ENCODE measurements at regions not wholly inside any gene's neighbourhood (a gene's known extent, or its start where the extent isn't known, plus 50 kb on each side); places are given as distances from the start of the nearest gene placed in this dataset.

DNA sequence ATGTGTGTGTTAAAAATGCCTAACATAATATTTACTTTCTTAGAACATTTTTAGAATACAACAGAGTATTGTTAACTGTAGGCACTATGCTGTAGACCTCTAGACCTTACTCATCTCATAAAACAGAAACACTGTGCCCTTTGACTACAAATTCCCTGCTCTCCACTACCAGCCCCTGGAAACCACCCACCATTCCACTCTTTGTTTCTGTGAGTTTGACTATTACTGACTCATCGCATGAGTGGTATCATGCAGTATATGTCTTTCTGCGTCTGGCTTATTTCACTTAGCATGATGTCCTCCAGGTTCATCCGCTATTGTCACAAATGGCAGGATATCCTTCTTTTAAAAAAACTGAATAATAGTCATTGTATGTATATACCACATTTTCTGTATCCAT is 216.7 kb upstream of the CFAP20DC start:
- WGBS, 2 donors = 88% methylated on average over 3 of the region's 3 CpGs
- intact Hi-C loops (cut with DNase I; ENCODE audit: low total_unique reads) = no loop called here
- no peak for DNase-seq (ENCODE audit: low spot score in 2 of 2)
- no peak overlapping the region for H3K4me3 ChIP-seq (ENCODE audit: low read depth, poor library complexity, severe bottlenecking)
- TF ChIP-seq, protein P1, sequence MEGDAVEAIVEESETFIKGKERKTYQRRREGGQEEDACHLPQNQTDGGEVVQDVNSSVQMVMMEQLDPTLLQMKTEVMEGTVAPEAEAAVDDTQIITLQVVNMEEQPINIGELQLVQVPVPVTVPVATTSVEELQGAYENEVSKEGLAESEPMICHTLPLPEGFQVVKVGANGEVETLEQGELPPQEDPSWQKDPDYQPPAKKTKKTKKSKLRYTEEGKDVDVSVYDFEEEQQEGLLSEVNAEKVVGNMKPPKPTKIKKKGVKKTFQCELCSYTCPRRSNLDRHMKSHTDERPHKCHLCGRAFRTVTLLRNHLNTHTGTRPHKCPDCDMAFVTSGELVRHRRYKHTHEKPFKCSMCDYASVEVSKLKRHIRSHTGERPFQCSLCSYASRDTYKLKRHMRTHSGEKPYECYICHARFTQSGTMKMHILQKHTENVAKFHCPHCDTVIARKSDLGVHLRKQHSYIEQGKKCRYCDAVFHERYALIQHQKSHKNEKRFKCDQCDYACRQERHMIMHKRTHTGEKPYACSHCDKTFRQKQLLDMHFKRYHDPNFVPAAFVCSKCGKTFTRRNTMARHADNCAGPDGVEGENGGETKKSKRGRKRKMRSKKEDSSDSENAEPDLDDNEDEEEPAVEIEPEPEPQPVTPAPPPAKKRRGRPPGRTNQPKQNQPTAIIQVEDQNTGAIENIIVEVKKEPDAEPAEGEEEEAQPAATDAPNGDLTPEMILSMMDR (IDR thresholded peaks at IDR 0.05) = no peak
- no peak for TF ChIP-seq POLR2A (IDR thresholded peaks at IDR 0.05)

DNA sequence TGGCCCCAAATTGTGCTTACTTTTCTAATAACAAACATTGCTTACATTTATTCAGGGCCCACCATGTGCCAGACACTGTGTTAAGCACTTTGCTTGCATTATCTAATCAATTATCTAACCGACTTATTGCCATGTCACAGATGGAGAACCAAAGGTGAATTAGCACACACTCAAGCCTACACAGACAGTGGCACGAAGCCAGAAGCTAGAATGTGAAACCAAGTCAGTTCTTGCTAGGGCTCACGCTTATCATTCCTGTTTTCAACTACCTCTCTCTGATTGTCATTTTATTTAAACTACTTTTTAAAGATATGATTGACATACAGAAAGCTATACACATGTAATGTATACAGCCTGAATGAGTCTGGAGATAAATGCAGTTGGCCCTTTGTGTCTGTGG is 215.7 kb upstream of the CFAP20DC start:
- WGBS, 2 donors = 50 to 67% methylated on average over 3 of the region's 3 CpGs
- H3K4me3 ChIP-seq (ENCODE audit: low read depth, poor library complexity, severe bottlenecking) = no peak overlapping the region
- TF ChIP-seq, protein P1 (IDR thresholded peaks at IDR 0.05) = no peak
- TF ChIP-seq POLR2A (IDR thresholded peaks at IDR 0.05) = no peak
- intact Hi-C loops (cut with DNase I; ENCODE audit: low total_unique reads) = no loop called here
- no peak for DNase-seq (ENCODE audit: low spot score in 2 of 2)

DNA sequence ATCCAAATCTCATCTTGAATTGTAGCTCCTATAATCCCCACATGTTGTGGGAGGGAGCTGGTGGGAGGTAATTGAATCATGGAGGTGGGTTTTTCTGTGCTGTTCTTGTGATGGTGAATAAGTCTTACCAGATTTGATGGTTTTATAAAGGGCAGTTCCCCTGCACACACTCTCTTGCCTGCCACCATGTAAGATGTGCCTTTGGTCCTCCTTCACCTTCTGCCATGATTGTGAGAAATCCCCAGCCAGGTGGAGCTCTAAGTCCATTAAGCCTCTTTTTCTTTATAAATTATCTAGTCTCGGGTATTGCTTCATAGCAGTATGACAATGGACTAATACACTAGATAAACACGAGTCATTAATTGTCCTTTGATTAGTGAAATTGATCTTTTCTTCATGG is 214.5 kb upstream of the CFAP20DC start:
- no peak overlapping the region for H3K4me3 ChIP-seq (ENCODE audit: low read depth, poor library complexity, severe bottlenecking)
- WGBS, 2 donors = 87 to 95% methylated on average over 2 of the region's 2 CpGs
- TF ChIP-seq POLR2A (IDR thresholded peaks at IDR 0.05) = no peak
- TF ChIP-seq, protein P1 (IDR thresholded peaks at IDR 0.05) = no peak
- intact Hi-C loops (cut with DNase I; ENCODE audit: low total_unique reads) = no loop called here
- no peak for DNase-seq (ENCODE audit: low spot score in 2 of 2)

DNA sequence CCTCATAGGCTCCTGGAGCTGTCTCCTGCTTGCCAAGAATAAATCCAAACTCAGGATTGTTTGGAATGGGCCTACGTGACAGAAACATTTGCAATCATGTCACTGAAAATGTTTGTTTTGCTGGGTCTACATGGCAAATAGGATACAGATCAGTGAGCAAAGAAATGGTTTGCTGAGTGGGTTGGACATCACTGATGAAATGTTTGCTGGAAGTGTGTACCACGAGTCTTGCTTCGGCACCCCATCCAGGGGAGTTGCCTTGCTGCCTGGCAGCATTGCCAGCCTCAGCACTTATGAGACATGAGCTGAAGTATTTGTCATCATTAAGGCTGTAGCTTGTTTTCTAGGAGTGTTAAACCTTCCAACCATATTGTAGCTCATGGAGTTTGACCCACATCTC is 213.3 kb upstream of the CFAP20DC start:
- no peak for DNase-seq (ENCODE audit: low spot score in 2 of 2)
- intact Hi-C loops (cut with DNase I; ENCODE audit: low total_unique reads) = no loop called here
- no peak overlapping the region for H3K4me3 ChIP-seq (ENCODE audit: low read depth, poor library complexity, severe bottlenecking)
- WGBS, 2 donors = 42 to 53% methylated on average over 3 of the region's 3 CpGs
- TF ChIP-seq, protein P1 (IDR thresholded peaks at IDR 0.05) = no peak
- no peak for TF ChIP-seq POLR2A (IDR thresholded peaks at IDR 0.05)

DNA sequence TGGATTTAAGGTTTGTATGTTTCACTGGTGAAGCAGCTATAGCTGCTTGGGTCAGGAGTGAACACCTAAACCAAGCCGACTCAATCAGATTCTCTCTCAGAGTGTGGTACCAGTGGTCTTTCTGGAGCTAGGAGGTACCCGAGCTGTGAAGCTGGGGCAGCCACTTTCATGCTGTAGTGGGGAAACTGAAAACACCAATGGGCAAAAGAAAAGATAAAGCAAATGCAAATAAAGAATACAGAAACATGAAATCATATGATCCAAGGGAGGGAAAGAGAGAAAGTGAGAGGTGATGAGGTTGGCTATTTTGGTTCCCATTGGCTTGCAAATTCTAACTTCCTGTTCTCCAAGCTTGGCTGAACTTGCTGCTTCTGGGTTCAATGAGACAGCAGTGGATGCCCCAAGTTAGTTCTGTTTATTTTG is 212.3 kb upstream of the CFAP20DC start:
- intact Hi-C loops (cut with DNase I; ENCODE audit: low total_unique reads) = no loop called here
- TF ChIP-seq, protein P1 (IDR thresholded peaks at IDR 0.05) = no peak
- no peak for TF ChIP-seq POLR2A (IDR thresholded peaks at IDR 0.05)
- no peak overlapping the region for H3K4me3 ChIP-seq (ENCODE audit: low read depth, poor library complexity, severe bottlenecking)
- DNase-seq (ENCODE audit: low spot score in 2 of 2) = no peak
- WGBS, 2 donors = 84 to 90% methylated on average over 2 of the region's 2 CpGs

DNA sequence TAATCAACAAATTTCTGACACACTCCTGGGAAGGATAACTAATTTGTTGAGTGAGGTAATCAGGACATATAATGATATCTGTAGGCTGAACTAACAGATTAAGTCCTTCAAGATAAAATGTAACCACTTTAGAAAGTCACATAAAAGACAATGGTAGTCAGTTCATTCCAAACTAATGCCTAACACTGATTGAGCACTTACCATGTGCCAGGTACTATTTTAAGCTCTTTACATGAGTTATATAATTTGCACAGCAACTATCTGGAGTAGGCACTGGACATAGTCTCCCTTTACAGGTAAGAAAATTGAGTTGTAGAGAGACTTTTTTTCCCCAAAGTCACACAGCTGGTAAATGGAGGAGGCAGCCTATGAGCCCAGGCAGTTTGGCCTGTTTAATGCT is 211.2 kb upstream of the CFAP20DC start:
- DNase-seq (ENCODE audit: low spot score in 2 of 2) = no peak
- TF ChIP-seq POLR2A (IDR thresholded peaks at IDR 0.05) = no peak
- TF ChIP-seq, protein P1 (IDR thresholded peaks at IDR 0.05) = no peak
- intact Hi-C loops (cut with DNase I; ENCODE audit: low total_unique reads) = no loop called here
- H3K4me3 ChIP-seq (ENCODE audit: low read depth, poor library complexity, severe bottlenecking) = no peak overlapping the region

All from lower leg skin (tissue), 4 donors.